Uterus (tissue), 2 donors: ENCODE measurements at regions not wholly inside any gene's neighbourhood (a gene's known extent, or its start where the extent isn't known, plus 50 kb on each side); places are given as distances from the start of the nearest gene placed in this dataset.

Experiments
- CTCF ChIP-seq, 4 experiments: fragments of 200-600 bp in 2 of 4; fragments of 450-650 bp in 2 of 4; sonication (generic) in 2 of 4; IDR thresholded peaks; one replicate each; pipeline ENCODE4 v1.5.1; 2016 to 2019; ENCODE audit warnings: antibody characterized with exemption in 4 of 4, mild to moderate bottlenecking in 2 of 4, moderate library complexity in 1 of 4
- POLR2A ChIP-seq, 2 donors: fragments of 450-650 bp; IDR thresholded peaks; one replicate each; pipeline ENCODE4 v1.6.1; 2016; ENCODE audit warnings: antibody characterized with exemption in 2 of 2, mild to moderate bottlenecking in 1 of 2, moderate library complexity in 1 of 2

GRCh38 chr3:80533553-80533952 lies 765.8 kb upstream of the ROBO1 start:
- TF ChIP-seq CTCF (IDR thresholded peaks at IDR 0.05) = no peak
- TF ChIP-seq POLR2A (IDR thresholded peaks at IDR 0.05) = no peak
